BJ (cell line): ENCODE measurements at regions not wholly inside any gene's neighbourhood (a gene's known extent, or its start where the extent isn't known, plus 50 kb on each side); places are given as distances from the start of the nearest gene placed in this dataset.
A peak's percentile ranks its signal among the peaks of the same experiment; 100 is the strongest.

Experiments used
- CTCF ChIA-PET: fragments of 350-600 bp; formaldehyde crosslinking; extraction: SDS; loops from one replicate; lab custom pipeline; 2021; ENCODE audit warnings: antibody characterized with exemption, inconsistent platforms; lab: Yijun Ruan, JAX
- POLR2A ChIA-PET: fragments of 300-600 bp; sonication (Branson Sonifier 250); formaldehyde crosslinking; extraction: SDS; loops from one replicate; lab custom pipeline; 2021; ENCODE audit warnings: antibody characterized with exemption; lab: Charles Lee
- DNase-seq: peaks from one replicate; pipeline ENCODE4 v3.0.0-alpha.2; 2011; ENCODE audit warnings: low read depth
- H3K27me3 ChIP-seq: 2 replicates; pipeline ENCODE4 v1.6.0; 2011; ENCODE audit warnings: low read length; ENCODE audit not compliant: control insufficient read depth, insufficient read depth
- H3K36me3 ChIP-seq: 2 replicates; pipeline ENCODE4 v1.5.1; 2011; ENCODE audit warnings: low read length; ENCODE audit not compliant: control insufficient read depth, insufficient read depth
- H3K4me3 ChIP-seq: 2 replicates; pipeline ENCODE4 v1.5.1; 2011; ENCODE audit warnings: low read depth, mild to moderate bottlenecking, control low read depth, low read length
- TF ChIP-seq, protein P1 (sequence below): IDR thresholded peaks from 2 replicates; pipeline ENCODE4 v1.5.1; 2011; ENCODE audit warnings: low read depth, mild to moderate bottlenecking, control low read depth, inconsistent platforms, low read length, moderate library complexity; ENCODE audit not compliant: insufficient read depth

GRCh38 chr6:137761487-137761886, 105.6 kb upstream of the TNFAIP3 start:
- Histone ChIP-seq H3K36me3 (no peaks in the 10 kb centered on the region), H3K4me3 (no peak overlapping the region), H3K27me3 (no peaks in the 10 kb centered on the region)
- TF ChIP-seq, protein P1, sequence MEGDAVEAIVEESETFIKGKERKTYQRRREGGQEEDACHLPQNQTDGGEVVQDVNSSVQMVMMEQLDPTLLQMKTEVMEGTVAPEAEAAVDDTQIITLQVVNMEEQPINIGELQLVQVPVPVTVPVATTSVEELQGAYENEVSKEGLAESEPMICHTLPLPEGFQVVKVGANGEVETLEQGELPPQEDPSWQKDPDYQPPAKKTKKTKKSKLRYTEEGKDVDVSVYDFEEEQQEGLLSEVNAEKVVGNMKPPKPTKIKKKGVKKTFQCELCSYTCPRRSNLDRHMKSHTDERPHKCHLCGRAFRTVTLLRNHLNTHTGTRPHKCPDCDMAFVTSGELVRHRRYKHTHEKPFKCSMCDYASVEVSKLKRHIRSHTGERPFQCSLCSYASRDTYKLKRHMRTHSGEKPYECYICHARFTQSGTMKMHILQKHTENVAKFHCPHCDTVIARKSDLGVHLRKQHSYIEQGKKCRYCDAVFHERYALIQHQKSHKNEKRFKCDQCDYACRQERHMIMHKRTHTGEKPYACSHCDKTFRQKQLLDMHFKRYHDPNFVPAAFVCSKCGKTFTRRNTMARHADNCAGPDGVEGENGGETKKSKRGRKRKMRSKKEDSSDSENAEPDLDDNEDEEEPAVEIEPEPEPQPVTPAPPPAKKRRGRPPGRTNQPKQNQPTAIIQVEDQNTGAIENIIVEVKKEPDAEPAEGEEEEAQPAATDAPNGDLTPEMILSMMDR, result no peak
- CTCF ChIA-PET, result interaction anchor here (0.8 to 1.5 kb wide), 3 partner anchors 12 to 38 kb away, joined by 3 to 4 read pairs (median 3); no protein-coding TSS in a partner anchor
- no peak for DNase-seq
- POLR2A ChIA-PET, result no interaction called here

- no peak overlapping the region for H3K4me3 ChIP-seq
- POLR2A ChIA-PET, result no interaction called here
- TF ChIP-seq, protein P1, result no peak
- no peak for DNase-seq
- H3K27me3 ChIP-seq, result no peaks in the 10 kb centered on the region
- H3K36me3 ChIP-seq, result no peaks in the 10 kb centered on the region
- CTCF ChIA-PET, result interaction anchor here (0.8 to 1.1 kb wide), 2 partner anchors 29 to 37 kb away, joined by 3 read pairs; no protein-coding TSS in a partner anchor
Observed at GRCh38 chr6:137762168-137763090, 104.6 kb upstream of the TNFAIP3 start.

- no peak for DNase-seq
- H3K4me3 ChIP-seq, result no peak overlapping the region
- no peaks in the 10 kb centered on the region for H3K27me3 ChIP-seq
- TF ChIP-seq, protein P1, result no peak
- POLR2A ChIA-PET, result no interaction called here
- CTCF ChIA-PET, result no interaction called here
- no peaks in the 10 kb centered on the region for H3K36me3 ChIP-seq
Observed at GRCh38 chr6:137763436-137763835, 103.6 kb upstream of the TNFAIP3 start.

DNA sequence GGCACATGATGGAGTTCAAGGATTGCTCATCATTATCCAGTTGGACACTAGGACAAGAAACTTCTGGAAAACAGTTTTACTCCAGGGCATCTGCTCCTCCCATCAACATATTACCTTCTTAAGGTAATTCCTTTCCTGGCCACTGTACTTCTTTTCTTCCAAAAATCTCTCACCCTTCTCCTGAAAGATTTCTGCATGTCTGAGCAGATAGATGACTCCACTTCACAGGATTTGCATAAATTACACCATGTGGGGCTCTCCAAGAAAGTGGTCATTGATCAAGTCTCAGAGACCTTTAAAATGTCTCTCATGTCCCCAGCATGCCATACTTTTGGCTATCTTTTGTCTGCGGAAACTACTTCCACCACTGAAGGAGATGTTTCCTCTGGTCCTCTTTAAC, 103.2 kb upstream of the TNFAIP3 start:
- Histone ChIP-seq H3K4me3 (no peak overlapping the region), H3K27me3 (no peaks in the 10 kb centered on the region), H3K36me3 (no peaks in the 10 kb centered on the region)
- ChIA-PET POLR2A (no interaction called here), CTCF (no interaction called here)
- TF ChIP-seq, protein P1, result no peak
- no peak for DNase-seq

DNA sequence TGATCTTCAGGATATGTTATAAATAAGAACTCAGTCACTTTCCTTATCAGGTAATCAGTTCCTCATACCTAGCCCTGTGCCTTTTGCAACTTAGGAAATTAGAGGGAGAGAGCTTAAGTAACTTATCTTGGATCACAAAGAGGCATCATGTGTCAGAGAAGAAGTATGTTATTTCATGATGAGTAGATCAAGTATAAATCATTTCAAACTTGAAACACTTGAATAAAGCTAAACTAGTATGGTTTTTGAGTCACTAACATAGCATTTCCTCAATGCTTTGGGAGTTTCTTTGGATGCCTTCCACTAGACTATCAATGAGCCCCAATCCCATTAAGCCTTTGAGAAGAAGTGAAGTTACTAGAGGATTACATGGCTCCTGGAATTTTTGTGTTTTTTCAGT, 102.6 kb upstream of the TNFAIP3 start:
- TF ChIP-seq, protein P1, result no peak
- H3K36me3 ChIP-seq, result no peaks in the 10 kb centered on the region
- ChIA-PET POLR2A (interaction anchor here (0.7 kb wide), 1 partner anchor 11 kb away, joined by 3 read pairs; no protein-coding TSS in a partner anchor), CTCF (no interaction called here)
- H3K4me3 ChIP-seq, result no peak overlapping the region
- H3K27me3 ChIP-seq, result no peaks in the 10 kb centered on the region
- peak; percentile 26 for DNase-seq
